Peyer's patch (tissue), 4 donors: ENCODE measurements at regions not wholly inside any gene's neighbourhood (a gene's known extent, or its start where the extent isn't known, plus 50 kb on each side); places are given as distances from the start of the nearest gene placed in this dataset.

Experiments
- DNase-seq, 3 donors: peaks; one replicate each; pipeline ENCODE4 v3.0.0-alpha.2; 2017 to 2019
- H3K27ac ChIP-seq, 4 donors: fragments of 200-600 bp; sonication (generic); one replicate each; pipeline ENCODE4 v1.5.1; 2016 to 2019
- H3K27me3 ChIP-seq, 2 donors: fragments of 200-600 bp; sonication (generic); one replicate each; pipeline ENCODE4 v1.5.1; 2019
- H3K36me3 ChIP-seq, 3 donors: fragments of 200-600 bp; sonication (generic); one replicate each; pipeline ENCODE4 v1.5.1; 2016 to 2019
- H3K4me1 ChIP-seq, 4 donors: fragments of 200-600 bp; sonication (generic); one replicate each; pipeline ENCODE4 v1.5.1; 2016 to 2019
- H3K4me3 ChIP-seq, 4 donors: fragments of 200-600 bp; sonication (generic); 1 replicate in 3 of 4; 2 replicates in 1 of 4; pipeline ENCODE4 v1.5.1; 2016 to 2019; ENCODE audit warnings: mild to moderate bottlenecking in 1 of 4
- H3K9me3 ChIP-seq, 4 donors: fragments of 200-600 bp; sonication (generic); one replicate each; pipeline ENCODE4 v1.5.1; 2016 to 2019; ENCODE audit warnings: mild to moderate bottlenecking in 1 of 4
- POLR2A ChIP-seq, 2 donors: fragments of 450-650 bp; IDR thresholded peaks; one replicate each; pipeline ENCODE4 v1.5.1; 2017; ENCODE audit warnings: antibody characterized with exemption in 2 of 2, mild to moderate bottlenecking in 2 of 2, moderate library complexity in 2 of 2
- TF ChIP-seq, protein P1 (sequence below), 6 experiments: fragments of 450-650 bp in 4 of 6; fragments of 200-600 bp in 2 of 6; sonication (generic) in 1 of 6; IDR thresholded peaks; one replicate each; pipeline ENCODE4 v1.5.1; 2017 to 2019; ENCODE audit warnings: antibody characterized with exemption in 6 of 6, mild to moderate bottlenecking in 3 of 6, moderate library complexity in 1 of 6

DNA sequence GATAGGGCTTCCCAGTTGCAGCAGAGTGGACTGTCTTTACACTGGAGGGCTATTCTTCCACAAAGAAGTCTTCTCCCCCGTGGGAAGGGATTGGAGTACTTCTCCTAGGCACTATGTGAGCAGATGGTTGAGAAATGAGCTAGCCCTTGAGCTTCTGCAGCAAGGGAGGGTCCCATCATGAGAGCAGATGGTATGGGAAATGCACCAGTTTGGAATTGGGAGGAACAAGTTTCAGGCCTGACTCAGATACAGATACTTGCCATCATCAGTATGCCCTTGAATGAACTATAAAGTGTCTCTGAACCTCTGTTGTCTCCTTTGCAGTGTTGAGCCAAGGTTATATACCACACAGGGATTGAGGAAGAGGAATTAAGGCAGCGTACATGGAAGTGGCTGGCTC lies 757.4 kb downstream of the RNF144A start:
- Histone ChIP-seq H3K4me3 (no peak overlapping the region), H3K27ac (no peak overlapping the region)
- no peak for DNase-seq

DNA sequence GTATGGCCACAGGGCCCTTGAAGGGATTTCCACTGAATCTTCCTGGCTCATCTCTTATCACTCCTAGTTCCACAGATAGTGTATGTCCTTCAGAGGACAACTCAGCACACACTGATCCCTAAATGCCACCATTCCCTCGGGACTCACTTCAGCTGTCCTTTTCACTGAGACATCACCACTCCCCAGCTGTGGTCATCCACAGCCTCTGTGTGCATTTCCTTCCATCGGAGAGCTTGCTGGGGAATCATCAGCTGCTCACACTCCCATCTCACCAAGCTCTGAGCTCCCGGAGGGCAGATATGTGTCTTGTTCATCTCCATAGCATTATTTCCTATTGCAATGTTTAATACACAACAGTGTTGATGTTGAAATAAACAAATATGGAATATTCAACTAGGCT lies 759.5 kb downstream of the RNF144A start:
- Histone ChIP-seq H3K27ac (no peak overlapping the region), H3K4me1 (peaks cover 0 to 6% (median 0%) of the 10 kb centered on the region in 4 donors), H3K4me3 (no peak overlapping the region), H3K36me3 (no peaks in the 10 kb centered on the region), H3K27me3 (no peaks in the 10 kb centered on the region), H3K9me3 (no peaks in the 10 kb centered on the region)
- TF ChIP-seq, protein P1, sequence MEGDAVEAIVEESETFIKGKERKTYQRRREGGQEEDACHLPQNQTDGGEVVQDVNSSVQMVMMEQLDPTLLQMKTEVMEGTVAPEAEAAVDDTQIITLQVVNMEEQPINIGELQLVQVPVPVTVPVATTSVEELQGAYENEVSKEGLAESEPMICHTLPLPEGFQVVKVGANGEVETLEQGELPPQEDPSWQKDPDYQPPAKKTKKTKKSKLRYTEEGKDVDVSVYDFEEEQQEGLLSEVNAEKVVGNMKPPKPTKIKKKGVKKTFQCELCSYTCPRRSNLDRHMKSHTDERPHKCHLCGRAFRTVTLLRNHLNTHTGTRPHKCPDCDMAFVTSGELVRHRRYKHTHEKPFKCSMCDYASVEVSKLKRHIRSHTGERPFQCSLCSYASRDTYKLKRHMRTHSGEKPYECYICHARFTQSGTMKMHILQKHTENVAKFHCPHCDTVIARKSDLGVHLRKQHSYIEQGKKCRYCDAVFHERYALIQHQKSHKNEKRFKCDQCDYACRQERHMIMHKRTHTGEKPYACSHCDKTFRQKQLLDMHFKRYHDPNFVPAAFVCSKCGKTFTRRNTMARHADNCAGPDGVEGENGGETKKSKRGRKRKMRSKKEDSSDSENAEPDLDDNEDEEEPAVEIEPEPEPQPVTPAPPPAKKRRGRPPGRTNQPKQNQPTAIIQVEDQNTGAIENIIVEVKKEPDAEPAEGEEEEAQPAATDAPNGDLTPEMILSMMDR (IDR thresholded peaks at IDR 0.05), result no peak
- no peak for TF ChIP-seq POLR2A (IDR thresholded peaks at IDR 0.05)
- DNase-seq, result no peak

More for the DNA sequence above, 757.4 kb downstream of the RNF144A start:
- TF ChIP-seq, protein P1 (IDR thresholded peaks at IDR 0.05), result no peak
- no peak for TF ChIP-seq POLR2A (IDR thresholded peaks at IDR 0.05)
- Histone ChIP-seq H3K9me3 (no peaks in the 10 kb centered on the region), H3K36me3 (no peaks in the 10 kb centered on the region), H3K4me1 (peaks cover 0 to 6% (median 0%) of the 10 kb centered on the region in 4 donors), H3K27me3 (no peaks in the 10 kb centered on the region)

DNA sequence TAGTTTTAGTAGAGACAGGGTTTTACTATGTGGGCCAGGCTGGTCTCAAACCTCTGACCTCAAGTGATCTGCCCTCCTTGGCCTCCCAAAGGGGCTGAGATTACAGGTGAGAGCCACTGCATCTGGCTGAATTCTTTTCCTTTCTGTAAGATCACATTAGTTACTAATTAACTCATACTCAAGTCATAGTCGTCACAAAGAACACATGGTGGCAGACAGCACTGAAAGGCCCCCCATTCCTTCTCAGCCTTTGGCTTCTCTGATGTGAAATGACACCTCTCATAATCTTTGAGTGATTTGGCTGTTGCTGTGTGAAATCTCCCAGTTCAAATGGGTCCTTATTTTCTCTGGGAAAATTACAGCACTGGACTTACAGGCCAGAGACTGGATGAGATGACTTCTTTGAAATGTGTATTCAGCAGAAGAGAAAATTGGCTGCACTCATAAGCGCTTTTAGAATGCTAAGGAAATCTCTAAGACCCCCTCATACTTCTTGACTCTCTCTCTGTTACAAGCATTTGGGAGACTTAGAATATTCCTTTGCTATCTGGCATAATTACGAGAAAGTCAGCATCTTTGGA lies 764.8 kb downstream of the RNF144A start:
- no peaks in the 10 kb centered on the region for H3K4me1 ChIP-seq
- H3K9me3 ChIP-seq, result no peaks in the 10 kb centered on the region
- no peak overlapping the region for H3K27ac ChIP-seq
- no peak for DNase-seq
- no peak for TF ChIP-seq POLR2A (IDR thresholded peaks at IDR 0.05)
- TF ChIP-seq, protein P1 (IDR thresholded peaks at IDR 0.05), result no peak
- no peak overlapping the region for H3K4me3 ChIP-seq
- no peaks in the 10 kb centered on the region for H3K36me3 ChIP-seq
- H3K27me3 ChIP-seq, result no peaks in the 10 kb centered on the region

DNA sequence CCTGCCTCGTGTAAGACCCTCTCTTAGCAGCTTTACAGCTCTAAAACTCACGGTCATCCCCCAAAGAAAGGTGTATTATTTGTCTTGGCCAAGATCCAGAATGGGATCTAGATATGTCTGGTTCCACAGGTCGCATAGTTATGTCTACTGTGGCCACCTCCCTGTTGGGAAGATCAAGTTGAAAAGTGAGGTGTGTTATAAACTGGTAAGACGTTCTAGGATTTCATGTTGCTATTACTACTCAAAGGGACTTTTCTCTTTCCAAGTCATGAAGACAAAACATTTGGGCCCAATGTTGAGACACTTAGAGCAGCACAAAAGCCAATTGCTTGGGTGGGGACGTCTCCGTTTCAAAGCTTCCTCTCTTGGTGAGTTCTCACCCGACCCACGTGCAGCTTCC lies 766.0 kb downstream of the RNF144A start:
- no peak overlapping the region for H3K27ac ChIP-seq
- no peaks in the 10 kb centered on the region for H3K4me1 ChIP-seq
- TF ChIP-seq POLR2A (IDR thresholded peaks at IDR 0.05), result no peak
- TF ChIP-seq, protein P1 (IDR thresholded peaks at IDR 0.05), result no peak
- no peak for DNase-seq
- H3K36me3 ChIP-seq, result no peaks in the 10 kb centered on the region
- no peaks in the 10 kb centered on the region for H3K27me3 ChIP-seq
- no peak overlapping the region for H3K4me3 ChIP-seq
- H3K9me3 ChIP-seq, result no peaks in the 10 kb centered on the region

DNA sequence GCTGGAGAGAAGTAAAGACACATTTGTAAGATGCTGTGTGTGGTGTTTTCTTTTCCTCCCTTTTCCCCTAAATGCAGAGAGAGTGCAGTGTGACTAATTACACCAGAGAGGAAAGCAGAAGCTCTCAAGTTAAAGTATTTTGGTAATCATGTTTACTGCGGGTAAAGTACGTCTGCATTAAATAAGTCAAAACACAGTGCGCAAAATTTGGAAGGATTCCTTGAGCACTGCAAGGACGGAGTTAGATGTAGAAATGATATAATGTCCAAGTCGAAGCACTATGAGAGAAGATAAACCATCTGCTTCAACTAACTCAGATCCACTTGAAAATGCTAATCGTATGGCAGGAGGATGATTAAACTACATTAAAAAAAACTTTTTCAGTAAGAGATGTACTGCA lies 766.5 kb downstream of the RNF144A start:
- no peaks in the 10 kb centered on the region for H3K36me3 ChIP-seq
- H3K4me3 ChIP-seq, result no peak overlapping the region
- H3K4me1 ChIP-seq, result no peaks in the 10 kb centered on the region
- H3K27me3 ChIP-seq, result no peaks in the 10 kb centered on the region
- H3K27ac ChIP-seq, result no peak overlapping the region
- H3K9me3 ChIP-seq, result no peaks in the 10 kb centered on the region
- TF ChIP-seq, protein P1 (IDR thresholded peaks at IDR 0.05), result no peak
- no peak for DNase-seq
